Jurkat, Clone E6-1 (cell line): ENCODE measurements at regions not wholly inside any gene's neighbourhood (a gene's known extent, or its start where the extent isn't known, plus 50 kb on each side); places are given as distances from the start of the nearest gene placed in this dataset.
A peak's percentile ranks its signal among the peaks of the same experiment; 100 is the strongest.
"Not testable (repeated sequence)": the region's sequence is repeated elsewhere in the genome, so short reads cannot be mapped to it uniquely, and the experiment has no call there.

ENCODE experiments used
- DNase-seq: peaks from one replicate; pipeline ENCODE4 v3.0.0-alpha.2; 2011; ENCODE audit warnings: low read depth, low spot score
- H3K4me3 ChIP-seq: 2 replicates; pipeline ENCODE4 v1.5.1; 2011; ENCODE audit warnings: mild to moderate bottlenecking, low read length, control low read depth, moderate library complexity

DNA sequence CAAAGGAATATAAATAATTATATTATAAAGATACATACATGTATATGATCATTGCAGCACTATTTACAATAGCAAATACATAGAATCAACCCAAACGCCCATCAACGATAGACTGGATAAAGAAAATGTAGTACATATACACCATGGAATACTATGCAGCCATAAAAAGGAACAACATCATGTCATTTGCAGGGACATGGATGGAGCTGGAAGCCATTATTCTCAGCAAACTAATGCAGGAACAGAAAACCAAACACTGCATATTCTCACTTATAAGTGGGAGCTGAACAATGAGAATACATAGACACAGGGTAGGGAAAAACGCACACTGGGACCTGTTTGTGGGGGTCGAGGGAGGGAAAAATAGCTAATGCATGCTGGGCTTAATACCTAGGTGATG is 120.9 kb upstream of the ZCCHC13 start:
- DNase-seq, H3K4me3 ChIP-seq: not testable (repeated sequence)

GRCh38 chrX:74181976-74182375 is 122.0 kb upstream of the ZCCHC13 start:
- DNase-seq, H3K4me3 ChIP-seq: not testable (repeated sequence)

GRCh38 chrX:74180716-74181115 is 123.3 kb upstream of the ZCCHC13 start:
- H3K4me3 ChIP-seq: no peak overlapping the region
- no peak for DNase-seq

DNA sequence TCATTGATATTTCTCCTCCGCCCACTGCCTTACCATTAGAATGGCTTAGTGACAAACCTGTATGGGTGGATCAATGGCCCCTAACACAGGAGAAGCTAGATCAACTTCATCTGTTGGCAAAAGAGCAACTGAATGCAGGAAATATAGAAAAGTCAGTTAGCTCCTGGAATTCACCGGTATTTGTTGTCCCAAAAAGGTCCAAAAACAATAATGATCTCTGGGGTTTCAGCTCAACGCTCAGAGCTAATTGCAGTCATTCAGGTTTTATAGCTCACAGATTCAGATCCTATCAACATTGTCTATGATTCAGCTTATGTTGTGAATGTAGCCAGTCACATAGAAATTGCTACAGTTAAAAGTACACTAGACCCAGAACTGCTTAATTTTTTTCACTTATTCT is 124.0 kb upstream of the ZCCHC13 start:
- H3K4me3 ChIP-seq: no peak overlapping the region
- DNase-seq: no peak

GRCh38 chrX:74179499-74179898 is 124.5 kb upstream of the ZCCHC13 start:
- DNase-seq: no peak
- no peak overlapping the region for H3K4me3 ChIP-seq

DNA sequence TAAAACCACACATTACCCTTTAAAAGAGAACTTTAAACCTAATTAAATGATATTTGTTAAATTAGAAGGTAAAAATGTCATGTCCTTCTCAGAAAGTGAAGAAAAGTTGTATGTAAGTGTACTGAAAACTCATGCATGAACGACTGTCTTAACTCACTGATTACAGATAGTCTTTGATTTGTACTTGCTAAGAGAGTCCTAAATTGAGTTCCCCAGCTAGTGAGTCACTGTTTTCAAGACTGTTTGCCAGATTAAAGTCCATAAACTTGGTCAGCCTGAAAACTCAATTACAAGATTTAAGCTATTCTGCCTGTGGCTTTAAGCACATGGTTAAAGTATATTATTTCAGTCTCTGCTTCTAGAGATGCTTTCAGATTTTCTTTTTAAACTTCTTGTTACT is 124.9 kb upstream of the ZCCHC13 start:
- DNase-seq: no peak
- H3K4me3 ChIP-seq: no peak overlapping the region

DNA sequence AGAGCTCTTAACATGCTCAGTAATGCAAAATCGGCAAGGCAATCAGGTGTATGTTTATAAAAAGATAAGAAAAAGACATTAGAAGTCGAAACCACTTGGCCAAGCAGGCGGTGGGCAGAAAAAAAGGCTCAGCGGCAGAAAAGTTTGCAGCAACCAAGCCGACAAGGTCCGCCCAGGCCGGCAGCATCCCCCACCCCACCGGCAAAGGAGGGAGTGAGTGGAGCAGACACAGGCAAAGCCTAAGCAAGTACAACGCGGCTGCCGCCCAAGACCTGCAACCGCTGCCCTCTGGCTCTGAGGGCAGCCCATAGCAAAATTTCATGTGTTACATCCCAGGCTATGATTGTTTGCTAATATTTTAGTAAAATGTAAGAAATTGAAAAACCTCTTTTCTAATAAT is 125.4 kb upstream of the ZCCHC13 start:
- H3K4me3 ChIP-seq: no peak overlapping the region
- no peak for DNase-seq

DNA sequence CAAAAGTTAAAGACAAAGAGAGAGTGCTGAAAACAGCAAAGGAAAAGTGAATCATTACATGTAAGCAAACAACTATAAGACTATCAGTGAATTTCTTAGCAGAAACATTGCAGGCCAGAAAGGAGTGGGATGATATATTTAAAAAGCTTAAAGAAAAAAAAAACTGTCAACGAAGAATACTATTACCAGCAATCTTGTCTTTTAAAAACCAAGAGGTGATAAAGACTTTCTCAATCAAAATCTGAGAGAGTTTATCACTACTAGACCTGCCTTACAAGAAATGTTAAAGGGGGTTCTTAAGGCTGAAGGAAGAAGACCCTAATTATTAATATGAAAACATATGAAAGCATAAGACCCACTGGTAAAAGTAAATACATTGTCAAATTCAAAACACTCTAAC is 132.5 kb upstream of the ZCCHC13 start:
- no peak overlapping the region for H3K4me3 ChIP-seq
- no peak for DNase-seq

DNA sequence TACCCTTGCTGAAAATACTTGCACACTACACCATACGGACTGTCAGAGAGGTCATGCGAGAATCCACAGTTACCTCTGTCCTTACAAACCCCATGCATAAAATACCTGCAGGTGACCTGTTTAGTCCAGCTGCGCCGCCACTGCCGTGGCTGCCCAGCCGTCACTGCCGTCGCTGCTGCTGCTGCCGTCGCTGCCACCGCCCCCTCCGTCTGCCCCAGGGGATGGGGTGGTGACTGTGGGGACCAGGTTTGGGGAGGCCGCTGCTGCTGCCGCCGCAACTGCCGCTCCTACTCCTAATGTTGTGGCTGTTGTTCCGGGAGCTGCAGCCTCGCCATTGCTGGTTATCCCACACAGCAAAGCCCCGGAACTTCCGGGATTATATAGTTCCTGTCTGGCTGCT is 141.8 kb upstream of the ZCCHC13 start:
- H3K4me3 ChIP-seq: no peak overlapping the region
- no peak for DNase-seq

DNA sequence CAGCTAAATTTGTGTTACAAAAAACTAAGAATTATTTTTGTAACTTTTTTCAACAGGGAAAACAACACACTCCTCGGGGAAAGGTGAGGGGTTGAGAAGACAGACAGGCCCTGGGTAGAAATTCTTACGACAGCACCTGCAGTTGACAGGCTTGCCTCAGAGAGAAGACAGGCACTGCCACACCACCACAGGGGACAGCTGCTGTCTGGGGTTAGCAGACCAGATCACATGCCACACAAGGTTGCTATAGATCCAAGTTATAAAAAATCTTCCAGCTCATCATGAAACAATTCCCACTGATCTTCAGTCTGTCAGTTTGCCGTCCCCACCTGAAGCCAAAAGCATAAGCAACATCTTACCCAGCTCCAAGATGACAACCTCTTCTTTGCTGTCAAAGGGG is 143.2 kb upstream of the ZCCHC13 start:
- no peak for DNase-seq
- no peak overlapping the region for H3K4me3 ChIP-seq

- no peak for DNase-seq
- no peak overlapping the region for H3K4me3 ChIP-seq
These were observed 143.6 kb upstream of the ZCCHC13 start for GRCh38 chrX:74160358-74160757.

DNA sequence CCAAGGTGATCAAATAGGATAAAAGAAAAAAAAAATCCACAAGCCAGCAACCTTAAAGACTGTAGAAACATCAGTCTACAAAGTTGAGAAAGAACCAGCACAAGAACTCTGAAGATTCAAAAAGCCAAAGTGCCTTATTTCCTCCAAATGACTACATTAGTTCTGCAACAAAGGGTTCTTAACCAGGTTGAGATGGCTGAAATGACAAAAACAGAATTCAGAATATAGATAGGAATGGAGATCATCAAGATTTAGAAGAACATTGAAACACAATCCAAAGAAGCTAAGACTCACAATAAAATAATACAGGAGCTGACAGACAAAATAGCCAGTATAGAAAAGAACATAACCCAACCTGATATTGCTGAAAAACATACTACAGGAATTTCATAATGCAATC is 156.5 kb upstream of the ZCCHC13 start:
- no peak overlapping the region for H3K4me3 ChIP-seq
- DNase-seq: no peak

DNA sequence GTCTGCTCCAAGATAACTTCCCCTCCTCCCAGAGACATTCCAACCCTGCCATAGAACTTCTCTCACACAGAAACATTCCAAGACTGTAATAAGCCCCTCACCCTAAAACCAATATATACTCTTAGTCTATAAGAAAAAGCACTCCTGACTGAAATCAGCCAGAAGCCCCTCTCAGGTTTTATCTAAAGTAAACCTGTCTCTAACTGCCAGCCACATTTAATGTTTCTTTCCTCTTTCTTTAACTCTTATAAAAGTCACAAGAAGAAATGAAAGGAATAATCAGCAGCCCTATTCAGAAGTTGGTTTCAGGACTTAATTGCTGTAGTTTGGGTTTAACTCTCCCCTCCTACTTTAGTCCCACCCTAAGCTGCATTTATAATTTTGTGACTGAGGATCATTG is 165.0 kb upstream of the ZCCHC13 start:
- no peak overlapping the region for H3K4me3 ChIP-seq
- no peak for DNase-seq

DNA sequence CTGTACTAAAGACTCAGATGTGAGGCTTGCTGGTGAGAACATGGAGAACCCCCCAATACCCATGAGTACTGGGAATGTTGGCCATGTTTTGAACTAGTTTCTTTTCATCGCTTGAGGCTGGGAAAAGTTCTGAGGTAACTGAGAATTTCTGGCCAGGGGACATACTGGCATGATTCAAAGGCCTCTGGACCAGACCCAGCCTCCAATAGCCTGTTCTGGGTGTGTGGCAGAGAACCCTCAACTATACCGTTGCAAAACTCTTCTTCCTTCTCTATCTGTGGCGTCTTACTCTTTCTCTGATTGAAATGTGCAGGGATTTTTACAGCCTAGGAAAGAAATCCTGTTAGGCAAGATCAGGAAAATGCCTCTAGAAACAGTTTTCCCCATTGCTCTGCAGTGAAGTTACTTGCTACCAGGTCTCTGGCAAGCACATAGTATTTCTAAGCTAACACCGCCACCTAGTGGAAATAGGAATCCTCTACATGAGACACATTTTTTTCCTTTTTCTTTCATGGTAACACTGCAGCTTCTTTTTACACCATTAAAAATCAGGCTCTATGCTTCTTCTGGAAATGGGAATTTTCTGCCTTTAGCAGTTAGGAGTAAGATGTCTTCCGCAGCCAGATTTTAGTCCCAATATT is 170.7 kb upstream of the ZCCHC13 start:
- H3K4me3 ChIP-seq: no peak overlapping the region
- DNase-seq: peak; percentile 46

DNA sequence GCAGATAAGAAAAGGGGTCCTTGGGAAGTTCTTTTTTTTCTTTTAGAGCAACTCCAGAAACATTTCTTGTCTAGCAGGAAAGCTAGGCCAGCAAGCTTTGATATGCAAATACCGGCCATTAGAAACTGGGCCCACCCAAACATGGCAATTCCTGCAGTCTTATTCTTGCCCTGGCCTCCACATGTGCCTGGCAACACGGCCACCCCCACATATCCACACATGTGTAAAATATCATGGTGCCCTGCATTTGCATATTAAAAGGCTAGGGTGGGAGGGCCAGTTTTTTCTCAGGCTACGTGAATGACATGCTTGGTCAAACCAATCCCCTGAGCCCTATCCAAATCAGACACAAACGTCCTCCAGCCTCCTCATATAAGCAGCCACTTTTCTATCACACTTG is 171.7 kb upstream of the ZCCHC13 start:
- DNase-seq: no peak
- H3K4me3 ChIP-seq: no peak overlapping the region

- no peak overlapping the region for H3K4me3 ChIP-seq
- no peak for DNase-seq
These were observed 184.7 kb upstream of the ZCCHC13 start for GRCh38 chrX:74119016-74119910.

- no peak for DNase-seq
- no peak overlapping the region for H3K4me3 ChIP-seq
These were observed 185.7 kb upstream of the ZCCHC13 start for GRCh38 chrX:74117962-74118902.

DNA sequence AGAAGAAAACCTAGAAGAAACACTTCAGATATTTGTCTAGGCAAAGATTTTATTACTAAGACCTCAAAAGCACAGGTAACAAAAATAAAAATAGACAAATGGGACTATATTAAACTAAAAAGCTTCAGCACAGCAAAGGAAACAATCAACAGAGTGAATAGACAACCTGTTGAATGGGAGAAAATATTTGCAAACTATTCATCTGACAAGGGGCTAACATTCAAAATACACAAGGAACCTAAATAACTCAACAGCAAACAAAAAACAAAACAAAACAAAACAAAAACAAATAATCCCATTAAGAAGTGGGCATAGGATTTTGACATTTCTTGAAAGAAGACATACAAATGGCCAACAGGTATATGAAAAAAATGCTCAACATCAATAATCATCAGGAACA is 192.7 kb upstream of the ZCCHC13 start:
- H3K4me3 ChIP-seq: no peak overlapping the region
- DNase-seq: no peak

GRCh38 chrX:74107666-74108065 is 196.3 kb upstream of the ZCCHC13 start:
- DNase-seq: no peak
- no peak overlapping the region for H3K4me3 ChIP-seq
